ENCODE measurements at regions not wholly inside any gene's neighbourhood (a gene's known extent, or its start where the extent isn't known, plus 50 kb on each side); places are given as distances from the start of the nearest gene placed in this dataset.
A peak's percentile ranks its signal among the peaks of the same experiment; 100 is the strongest.

GRCh38 chr6:47407300-47408281 is 70.0 kb upstream of the CD2AP start:
- Histone ChIP-seq H3K4me1 (no peaks in the 10 kb centered on the region), H3K27me3 (no peaks in the 10 kb centered on the region), H3K4me3 (no peak overlapping the region), H3K36me3 (no peaks in the 10 kb centered on the region), H3K27ac (no peak overlapping the region), H3K9me3 (no peaks in the 10 kb centered on the region)
- no peak for TF ChIP-seq POLR2A (IDR thresholded peaks at IDR 0.05)
- no peak for TF ChIP-seq EP300 (IDR thresholded peaks at IDR 0.05)
- no peak for TF ChIP-seq POLR2AphosphoS5 (IDR thresholded peaks at IDR 0.05)
- no peak for TF ChIP-seq CTCF (IDR thresholded peaks at IDR 0.05)
- WGBS, 2 donors = 94 to 96% methylated on average over 1 of the region's 1 CpG
- DNase-seq = no peak
- intact Hi-C loops (cut with DNase I) = no loop called here

GRCh38 chr6:47413752-47414422 is 63.7 kb upstream of the CD2AP start:
- Histone ChIP-seq H3K27ac (peak overlapping the region in 2 of 4 donors; percentile 49 to 50), H3K9me3 (no peaks in the 10 kb centered on the region), H3K27me3 (no peaks in the 10 kb centered on the region), H3K36me3 (no peaks in the 10 kb centered on the region), H3K4me1 (peaks cover 0 to 6% (median 4%) of the 10 kb centered on the region in 4 donors), H3K4me3 (peak overlapping the region; percentile 11 to 47 (median 43))
- intact Hi-C loops (cut with DNase I) = loop anchor here (2.0 to 10.0 kb wide), 4 partner anchors 65 to 367 kb away; no protein-coding TSS in a partner anchor
- TF ChIP-seq CTCF (IDR thresholded peaks at IDR 0.05) (peak; percentile 21 to 90 (median 76)), POLR2A (IDR thresholded peaks at IDR 0.05) (no peak)
- 10 to 20% methylated on average over 4 of the region's 4 CpGs for WGBS, 2 donors
- no peak for DNase-seq

- Histone ChIP-seq H3K36me3 (no peaks in the 10 kb centered on the region), H3K9me3 (no peaks in the 10 kb centered on the region), H3K27ac (peak overlapping the region; percentile 43 to 52 (median 50)), H3K4me1 (peaks cover 0 to 6% (median 4%) of the 10 kb centered on the region in 4 donors), H3K27me3 (no peaks in the 10 kb centered on the region), H3K4me3 (peak overlapping the region; percentile 11 to 47 (median 43))
- no peak for TF ChIP-seq EP300 (IDR thresholded peaks at IDR 0.05)
- TF ChIP-seq POLR2A (IDR thresholded peaks at IDR 0.05) = no peak
- TF ChIP-seq POLR2AphosphoS5 (IDR thresholded peaks at IDR 0.05) = no peak
- no peak for TF ChIP-seq CTCF (IDR thresholded peaks at IDR 0.05)
- intact Hi-C loops (cut with DNase I) = loop anchor here (2.0 to 10.0 kb wide), 4 partner anchors 64 to 366 kb away; no protein-coding TSS in a partner anchor
- no peak for DNase-seq
- 1 to 4% methylated on average over 14 of the region's 14 CpGs for WGBS, 2 donors
These were observed 63.0 kb upstream of the CD2AP start for GRCh38 chr6:47414423-47415167.

DNA sequence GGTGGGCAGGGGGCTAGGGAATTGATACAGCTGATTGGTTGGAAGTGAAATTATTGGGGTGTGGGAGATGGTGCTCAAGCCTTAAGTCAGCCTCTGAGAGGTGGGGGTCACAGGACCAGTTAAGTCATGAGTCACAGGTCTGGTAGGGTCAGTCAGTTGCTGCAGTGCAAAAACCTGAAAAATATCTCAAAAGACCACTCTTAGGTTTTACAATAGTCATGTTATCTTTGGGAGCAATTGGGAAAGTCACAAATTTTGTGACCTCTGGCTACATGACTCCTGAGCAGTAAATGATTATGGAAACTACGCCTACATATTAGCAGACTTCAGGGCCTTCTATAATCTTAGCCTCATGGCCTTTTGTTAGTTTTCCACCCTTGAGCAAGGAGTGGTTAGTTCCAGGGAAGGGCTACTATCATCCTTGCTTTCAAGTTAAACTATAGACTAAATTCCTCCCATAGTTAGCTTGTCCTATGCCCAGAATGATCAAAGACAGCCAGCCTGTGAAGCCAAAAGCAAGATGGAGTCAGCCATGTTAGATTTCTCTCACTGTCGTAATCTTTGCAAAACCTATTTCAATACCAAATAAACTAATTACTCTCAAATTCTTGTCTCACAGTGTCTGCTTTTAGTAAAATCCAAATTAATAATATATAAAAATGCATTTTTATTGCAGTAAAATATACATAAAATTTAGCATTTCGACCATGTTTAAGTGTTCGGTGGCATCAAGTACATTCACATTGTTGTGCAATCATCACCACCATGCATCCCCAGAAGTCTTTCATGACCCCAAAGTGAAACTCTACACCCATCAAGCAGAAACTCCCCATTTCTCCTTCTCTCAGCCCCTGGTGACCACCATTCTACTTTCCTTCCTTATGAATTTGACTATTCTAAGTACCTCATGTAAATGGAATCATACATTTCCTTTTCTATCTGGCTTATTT is 60.9 kb upstream of the CD2AP start:
- 96 to 99% methylated on average over 4 of the region's 4 CpGs for WGBS, 2 donors
- intact Hi-C loops (cut with DNase I) = loop anchor here (10.0 kb wide), 2 partner anchors 168 to 208 kb away; no protein-coding TSS in a partner anchor
- no peaks in the 10 kb centered on the region for H3K27me3 ChIP-seq

More for the DNA sequence above, 60.9 kb upstream of the CD2AP start:
- Histone ChIP-seq H3K4me1 (peaks cover 0 to 6% (median 4%) of the 10 kb centered on the region in 4 donors), H3K36me3 (no peaks in the 10 kb centered on the region), H3K9me3 (no peaks in the 10 kb centered on the region), H3K27ac (no peak overlapping the region), H3K4me3 (no peak overlapping the region)
- no peak for DNase-seq
- TF ChIP-seq POLR2AphosphoS5 (IDR thresholded peaks at IDR 0.05) (no peak), EP300 (IDR thresholded peaks at IDR 0.05) (no peak), POLR2A (IDR thresholded peaks at IDR 0.05) (no peak), CTCF (IDR thresholded peaks at IDR 0.05) (no peak)

All from sigmoid colon (tissue), 6 donors.